HFFc6 (cell line): ENCODE measurements at regions not wholly inside any gene's neighbourhood (a gene's known extent, or its start where the extent isn't known, plus 50 kb on each side); places are given as distances from the start of the nearest gene placed in this dataset.

Experiments
- DNase-seq: peaks from one replicate; pipeline ENCODE4 v3.0.0-alpha.2; 2018
- H3K27ac Mint-ChIP-seq: 2 replicates; pipeline ENCODE4 v1.8.0; 2020; ENCODE audit warnings: mild to moderate bottlenecking, mixed read lengths
- H3K27me3 Mint-ChIP-seq: 2 replicates; pipeline ENCODE4 v1.8.0; 2021; ENCODE audit warnings: mild to moderate bottlenecking, moderate library complexity, mixed read lengths; ENCODE audit not compliant: insufficient read depth
- H3K36me3 Mint-ChIP-seq: 2 replicates; pipeline ENCODE4 v1.8.0; 2021; ENCODE audit warnings: low read depth, mixed read lengths
- H3K4me1 Mint-ChIP-seq: 2 replicates; pipeline ENCODE4 v1.8.0; 2020; ENCODE audit warnings: low read depth, mixed read lengths
- H3K4me3 Mint-ChIP-seq: 2 replicates; pipeline ENCODE4 v1.8.0; 2020; ENCODE audit warnings: mild to moderate bottlenecking, moderate library complexity, mixed read lengths
- H3K9me3 Mint-ChIP-seq: 2 replicates; pipeline ENCODE4 v1.8.0; 2020; ENCODE audit warnings: mild to moderate bottlenecking, mixed read lengths
- TF ChIP-seq, protein P1 (sequence below): fragments of 200-600 bp; sonication (generic); IDR thresholded peaks from 2 replicates; pipeline ENCODE4 v1.5.0; 2021; ENCODE audit warnings: antibody characterized with exemption, mild to moderate bottlenecking

DNA sequence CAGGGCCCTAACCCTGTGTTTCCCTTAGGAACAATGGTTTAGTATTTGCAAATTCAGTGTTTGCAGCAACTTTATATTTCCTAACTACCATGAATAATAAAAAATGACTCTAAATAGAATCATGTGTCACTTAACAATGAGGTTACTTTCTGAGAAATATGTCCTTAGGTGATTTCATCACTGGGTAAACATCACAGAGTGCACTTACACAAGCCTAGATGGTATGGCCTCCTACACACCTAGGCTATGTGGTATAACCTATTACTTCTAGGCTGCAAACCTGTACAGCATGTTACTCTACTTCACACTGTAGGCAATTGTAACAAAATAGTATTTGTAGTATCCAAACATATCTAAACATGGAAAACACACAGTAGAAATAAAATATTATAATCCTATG is 1174.6 kb upstream of the LRRTM3 start:
- DNase-seq, result no peak
- Mint-ChIP-seq H3K27me3 (no peaks in the 10 kb centered on the region), H3K27ac (no peak overlapping the region), H3K36me3 (no peaks in the 10 kb centered on the region), H3K4me1 (no peaks in the 10 kb centered on the region), H3K9me3 (peaks cover 13% of the 10 kb centered on the region), H3K4me3 (no peak overlapping the region)
- TF ChIP-seq, protein P1, sequence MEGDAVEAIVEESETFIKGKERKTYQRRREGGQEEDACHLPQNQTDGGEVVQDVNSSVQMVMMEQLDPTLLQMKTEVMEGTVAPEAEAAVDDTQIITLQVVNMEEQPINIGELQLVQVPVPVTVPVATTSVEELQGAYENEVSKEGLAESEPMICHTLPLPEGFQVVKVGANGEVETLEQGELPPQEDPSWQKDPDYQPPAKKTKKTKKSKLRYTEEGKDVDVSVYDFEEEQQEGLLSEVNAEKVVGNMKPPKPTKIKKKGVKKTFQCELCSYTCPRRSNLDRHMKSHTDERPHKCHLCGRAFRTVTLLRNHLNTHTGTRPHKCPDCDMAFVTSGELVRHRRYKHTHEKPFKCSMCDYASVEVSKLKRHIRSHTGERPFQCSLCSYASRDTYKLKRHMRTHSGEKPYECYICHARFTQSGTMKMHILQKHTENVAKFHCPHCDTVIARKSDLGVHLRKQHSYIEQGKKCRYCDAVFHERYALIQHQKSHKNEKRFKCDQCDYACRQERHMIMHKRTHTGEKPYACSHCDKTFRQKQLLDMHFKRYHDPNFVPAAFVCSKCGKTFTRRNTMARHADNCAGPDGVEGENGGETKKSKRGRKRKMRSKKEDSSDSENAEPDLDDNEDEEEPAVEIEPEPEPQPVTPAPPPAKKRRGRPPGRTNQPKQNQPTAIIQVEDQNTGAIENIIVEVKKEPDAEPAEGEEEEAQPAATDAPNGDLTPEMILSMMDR, result no peak

DNA sequence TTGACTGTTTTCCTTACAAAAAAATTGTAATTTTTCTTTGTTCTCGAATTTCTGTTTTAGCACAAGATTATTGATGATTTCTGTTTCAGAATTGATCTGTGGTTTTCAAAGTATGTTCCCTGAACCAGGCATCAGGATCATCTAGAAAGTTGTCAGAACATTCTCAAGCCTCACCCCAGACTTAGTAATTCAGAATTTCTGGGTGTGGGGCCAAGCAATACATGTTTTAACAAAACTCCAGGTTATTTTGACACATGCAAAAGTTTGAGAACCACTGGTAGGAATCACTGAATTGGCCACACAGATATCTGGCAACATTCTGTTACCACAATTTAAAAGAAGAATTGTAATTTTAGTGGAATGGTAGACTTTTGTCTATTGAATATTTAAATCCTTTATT is 1173.9 kb upstream of the LRRTM3 start:
- DNase-seq, result no peak
- H3K9me3 Mint-ChIP-seq, result peaks cover 13% of the 10 kb centered on the region

GRCh38 chr10:65753532-65753931 is 1172.3 kb upstream of the LRRTM3 start:
- H3K4me3 Mint-ChIP-seq, result no peak overlapping the region
- TF ChIP-seq, protein P1, result no peak
- H3K27ac Mint-ChIP-seq, result no peak overlapping the region

More for the DNA sequence above, 1173.9 kb upstream of the LRRTM3 start:
- Mint-ChIP-seq H3K27ac (no peak overlapping the region), H3K4me1 (no peaks in the 10 kb centered on the region), H3K27me3 (no peaks in the 10 kb centered on the region), H3K36me3 (no peaks in the 10 kb centered on the region), H3K4me3 (no peak overlapping the region)
- TF ChIP-seq, protein P1, result no peak

DNA sequence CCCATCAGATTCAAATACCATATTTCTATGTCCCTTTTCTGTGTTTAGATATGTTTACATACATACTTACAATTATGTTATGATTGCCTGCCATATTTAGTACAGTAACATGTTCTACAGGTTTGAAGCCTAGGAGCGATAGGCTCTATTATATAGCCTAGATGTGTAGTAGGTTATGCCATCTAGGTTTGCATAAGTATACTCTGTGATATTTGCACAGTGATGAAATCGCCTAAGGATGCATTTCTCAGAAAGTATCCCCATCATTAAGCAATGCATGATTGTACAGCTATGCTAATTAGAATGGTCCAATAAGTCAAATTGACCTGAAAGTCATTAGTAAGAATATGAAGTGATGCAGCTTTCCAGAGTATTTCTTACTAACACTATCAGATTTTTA is 1171.7 kb upstream of the LRRTM3 start:
- peaks cover 17% of the 10 kb centered on the region for H3K9me3 Mint-ChIP-seq
- TF ChIP-seq, protein P1, result no peak
- DNase-seq, result no peak
- no peaks in the 10 kb centered on the region for H3K27me3 Mint-ChIP-seq
- no peak overlapping the region for H3K4me3 Mint-ChIP-seq
- no peak overlapping the region for H3K27ac Mint-ChIP-seq
- no peaks in the 10 kb centered on the region for H3K4me1 Mint-ChIP-seq
- no peaks in the 10 kb centered on the region; the same call in 1 of the 2 replicates for H3K36me3 Mint-ChIP-seq

More at GRCh38 chr10:65753532-65753931, 1172.3 kb upstream of the LRRTM3 start:
- Mint-ChIP-seq H3K9me3 (peaks cover 15% of the 10 kb centered on the region), H3K36me3 (no peaks in the 10 kb centered on the region), H3K27me3 (no peaks in the 10 kb centered on the region), H3K4me1 (no peaks in the 10 kb centered on the region)
- DNase-seq, result no peak

- Mint-ChIP-seq H3K27ac (no peak overlapping the region), H3K9me3 (peaks cover 32% of the 10 kb centered on the region), H3K27me3 (no peaks in the 10 kb centered on the region), H3K4me3 (no peak overlapping the region), H3K4me1 (no peaks in the 10 kb centered on the region), H3K36me3 (peaks cover 8% of the 10 kb centered on the region; the same call in 1 of the 2 replicates)
- TF ChIP-seq, protein P1, result no peak
- DNase-seq, result no peak
These were observed 1163.5 kb upstream of the LRRTM3 start for GRCh38 chr10:65762311-65762710.

DNA sequence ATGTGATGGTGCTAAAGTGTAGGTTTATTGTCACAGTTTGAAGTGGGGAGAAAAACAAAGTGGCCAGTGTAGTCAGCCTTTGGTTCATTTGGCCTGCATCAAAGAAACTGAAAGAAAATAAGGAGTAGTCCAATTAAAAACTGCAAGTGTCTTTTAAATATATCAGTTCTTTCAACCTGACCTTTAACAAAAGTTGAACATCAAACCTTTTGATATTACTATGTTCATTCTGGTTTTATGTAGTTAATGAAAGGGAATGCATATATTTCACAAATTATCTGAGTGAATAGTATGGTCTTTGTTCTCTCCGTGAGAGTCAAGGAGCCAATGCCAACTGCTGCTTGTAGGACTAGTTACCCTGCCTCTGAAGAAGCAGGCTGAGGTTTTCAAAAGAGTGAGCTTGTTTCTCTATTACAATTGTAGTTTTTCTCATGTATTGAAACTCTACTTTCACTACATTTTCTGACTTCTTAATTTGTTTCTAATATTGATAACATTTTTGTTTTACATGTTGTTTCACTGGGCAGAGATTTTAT is 1160.8 kb upstream of the LRRTM3 start:
- TF ChIP-seq, protein P1, result no peak
- Mint-ChIP-seq H3K4me3 (no peak overlapping the region), H3K27ac (no peak overlapping the region), H3K27me3 (no peaks in the 10 kb centered on the region), H3K4me1 (no peaks in the 10 kb centered on the region), H3K9me3 (peaks cover 19% of the 10 kb centered on the region), H3K36me3 (peaks cover 8% of the 10 kb centered on the region; the same call in 1 of the 2 replicates)
- no peak for DNase-seq
